Muscle of back (tissue), 3 donors: ENCODE measurements at regions not wholly inside any gene's neighbourhood (a gene's known extent, or its start where the extent isn't known, plus 50 kb on each side); places are given as distances from the start of the nearest gene placed in this dataset.

Source experiments
- DNase-seq, 3 donors: peaks; one replicate each; pipeline versions ENCODE4 v3.0.0 to v3.0.0-alpha.2; 2013

DNA sequence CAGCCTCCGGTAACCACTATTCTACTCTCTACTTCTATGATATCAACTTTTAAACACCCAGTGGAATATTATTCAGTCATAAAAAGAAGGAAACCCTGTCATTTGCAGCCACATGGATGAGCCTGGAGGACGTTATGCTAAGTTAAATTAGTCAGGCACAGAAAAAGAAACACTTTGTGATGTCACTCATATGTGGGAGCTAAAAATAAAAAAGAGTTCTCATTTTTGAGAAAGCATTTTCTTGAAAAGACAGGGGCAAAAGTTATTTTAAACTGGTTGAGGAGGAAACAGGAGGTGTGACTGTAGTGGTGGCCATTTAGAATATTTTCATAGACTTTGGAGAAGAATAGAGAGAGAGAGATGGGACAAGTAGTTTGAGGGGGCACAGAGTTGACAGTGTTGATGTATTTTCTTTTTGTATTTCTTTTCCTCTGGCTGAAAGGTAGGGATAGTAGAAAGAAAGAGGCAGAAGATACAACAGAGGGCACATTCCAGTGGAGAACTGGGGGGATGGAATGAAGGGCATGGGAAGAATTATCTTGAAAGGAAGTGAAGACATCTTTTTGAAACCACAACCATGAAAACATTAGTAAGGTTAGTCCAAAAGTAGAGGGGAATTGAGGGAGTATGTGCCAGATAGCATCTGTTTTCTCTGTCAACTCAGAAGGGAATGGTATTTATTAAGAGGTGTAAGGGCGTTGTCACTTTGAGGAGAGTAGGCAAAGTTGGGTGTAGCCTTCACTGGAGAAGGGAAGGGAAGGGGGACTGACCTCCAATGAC, 181.3 kb upstream of the GMDS start:
- peak in 1 of 3 donors; percentile 41 for DNase-seq

GRCh38 chr6:2416128-2416712, 170.8 kb upstream of the GMDS start:
- no peak for DNase-seq

DNA sequence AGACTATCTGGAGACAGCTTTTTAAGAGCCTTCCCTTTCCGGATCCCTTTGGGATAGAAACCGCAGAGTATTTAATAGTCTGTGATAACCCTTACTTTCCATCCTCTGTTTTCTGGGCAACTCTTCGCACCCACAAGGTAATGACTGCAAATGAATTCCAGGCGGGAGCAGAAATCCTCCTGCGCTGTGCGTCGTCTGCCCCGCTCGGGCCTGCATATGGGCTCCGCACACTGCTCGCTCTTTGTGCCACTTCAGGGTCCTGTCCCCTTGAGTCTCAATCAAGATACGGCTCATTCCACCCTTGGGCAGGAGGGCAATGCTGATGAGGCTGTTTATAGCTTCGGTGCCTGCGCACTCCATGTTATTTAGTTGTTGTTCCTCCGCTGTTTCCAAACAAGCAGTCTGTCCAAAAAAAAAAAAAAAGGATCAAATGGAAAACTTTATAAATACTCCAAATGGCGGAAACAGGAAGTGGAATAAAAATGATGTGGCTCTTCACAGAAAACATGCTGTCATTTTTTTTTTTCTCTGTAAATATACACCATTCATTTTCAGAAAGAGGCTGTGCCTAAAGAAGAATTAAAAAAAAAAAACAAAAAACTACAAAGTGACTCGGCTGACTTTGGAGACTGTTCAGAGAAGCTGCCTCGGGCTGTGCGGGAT, 169.6 kb upstream of the GMDS start:
- DNase-seq, result no peak

GRCh38 chr6:2412731-2413130, 167.3 kb upstream of the GMDS start:
- peak in 1 of 3 donors; percentile 39 for DNase-seq

DNA sequence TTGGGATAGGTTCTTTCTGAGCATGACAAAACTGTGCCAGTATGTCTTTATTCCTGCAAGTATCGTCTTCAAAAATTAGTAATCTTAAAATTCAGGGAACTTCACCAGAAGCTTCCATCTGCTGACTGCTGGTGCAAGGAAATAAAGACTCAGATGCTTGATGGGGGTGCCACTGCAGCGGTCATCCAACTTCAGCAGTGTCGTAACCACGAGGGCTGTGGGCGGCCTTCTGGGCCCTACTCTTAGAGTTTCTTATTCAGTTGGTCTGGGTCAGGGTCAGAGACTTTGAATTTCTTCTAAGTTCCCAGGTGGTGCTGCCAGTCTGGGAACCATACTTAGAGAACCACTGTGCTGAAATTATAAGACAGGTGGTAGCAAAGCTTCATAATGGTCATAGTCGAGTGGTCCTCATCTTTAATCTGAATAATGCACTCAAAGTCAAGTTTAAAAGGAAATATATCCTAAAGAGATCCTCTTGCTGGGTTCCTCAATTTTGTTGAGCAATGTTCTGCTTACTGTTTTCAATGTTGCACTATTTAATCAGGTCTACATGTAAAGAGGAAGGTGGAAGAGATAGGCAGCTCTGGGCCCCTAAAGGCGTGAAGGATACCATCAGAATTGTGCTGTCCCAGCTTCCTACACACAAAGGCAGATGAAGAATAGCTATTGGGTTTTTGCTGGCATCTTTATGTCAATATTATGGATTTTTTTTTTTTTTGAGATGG, 165.4 kb upstream of the GMDS start:
- no peak for DNase-seq

DNA sequence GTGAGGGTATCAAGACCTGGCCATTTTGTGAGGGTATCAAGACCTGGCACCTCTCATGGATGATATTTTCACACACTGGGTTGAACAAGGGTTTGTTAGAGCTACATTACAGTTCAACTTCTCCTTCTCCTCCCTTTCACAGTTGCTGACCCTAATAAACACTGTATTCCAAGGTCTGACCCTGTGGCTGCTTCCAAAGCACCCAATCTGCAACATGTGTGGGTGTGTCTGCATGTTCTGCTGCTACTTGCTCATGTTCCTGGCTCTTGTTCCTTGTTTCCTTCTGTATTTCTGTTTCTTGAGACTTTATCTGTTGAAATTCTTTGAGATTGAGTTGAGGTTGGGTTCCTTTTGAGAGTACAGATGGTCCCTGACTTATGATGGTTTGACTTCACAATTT, 162.1 kb upstream of the GMDS start:
- no peak for DNase-seq

DNA sequence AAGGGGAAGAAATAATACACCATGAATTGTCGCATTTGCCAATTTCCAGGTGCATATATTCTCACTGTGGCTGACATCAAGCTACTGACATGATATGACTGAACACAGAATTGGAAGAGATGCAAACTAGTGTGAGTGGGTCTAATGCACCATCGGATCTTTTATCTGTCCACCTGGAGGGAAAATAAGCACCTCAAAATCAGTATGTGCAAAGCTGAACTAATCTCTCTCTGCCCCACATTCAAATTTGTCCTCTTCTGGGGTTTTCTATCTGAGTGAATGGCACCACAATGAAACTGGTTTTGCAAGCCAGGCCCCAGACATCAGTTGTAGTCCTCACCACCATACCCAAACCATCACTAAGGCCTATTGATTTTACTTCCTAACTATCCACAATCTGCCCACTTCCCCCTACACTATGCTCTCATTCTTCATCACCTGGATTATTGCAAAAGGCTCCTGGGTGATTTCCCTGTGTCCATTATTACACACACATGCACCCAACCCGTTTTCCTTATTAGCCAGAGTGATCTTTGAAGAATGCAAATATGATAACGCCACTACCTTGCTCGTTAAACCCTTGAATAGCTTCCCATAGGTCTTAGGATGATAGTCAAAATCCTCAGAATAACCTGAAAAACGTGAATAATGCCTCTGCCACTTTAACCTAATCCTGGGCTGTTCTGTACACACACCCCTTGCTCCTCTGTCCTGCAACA, 159.0 kb upstream of the GMDS start:
- DNase-seq, result no peak

DNA sequence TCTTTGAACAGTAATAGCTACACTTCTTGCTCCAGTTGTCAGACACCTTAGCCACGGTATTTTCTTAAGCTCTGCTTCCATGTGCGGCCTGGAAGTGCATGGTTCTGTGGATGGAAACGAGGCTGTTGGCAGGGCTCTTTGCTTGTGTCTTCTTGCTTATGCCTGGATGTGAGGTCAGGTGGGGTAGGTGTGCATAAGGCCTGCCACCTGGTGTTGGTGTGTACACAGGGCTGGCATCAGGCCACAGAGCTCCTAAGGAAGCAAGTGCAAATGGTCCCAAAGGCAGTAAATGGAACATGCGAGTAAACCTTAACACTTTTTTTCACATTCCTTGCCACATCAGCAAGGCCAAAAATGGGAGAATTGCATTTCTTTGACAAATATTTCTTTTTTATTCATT, 158.1 kb upstream of the GMDS start:
- no peak for DNase-seq

- peak; percentile 44 to 65 (median 45) for DNase-seq
These were observed 151.6 kb upstream of the GMDS start for GRCh38 chr6:2396846-2397630.

DNA sequence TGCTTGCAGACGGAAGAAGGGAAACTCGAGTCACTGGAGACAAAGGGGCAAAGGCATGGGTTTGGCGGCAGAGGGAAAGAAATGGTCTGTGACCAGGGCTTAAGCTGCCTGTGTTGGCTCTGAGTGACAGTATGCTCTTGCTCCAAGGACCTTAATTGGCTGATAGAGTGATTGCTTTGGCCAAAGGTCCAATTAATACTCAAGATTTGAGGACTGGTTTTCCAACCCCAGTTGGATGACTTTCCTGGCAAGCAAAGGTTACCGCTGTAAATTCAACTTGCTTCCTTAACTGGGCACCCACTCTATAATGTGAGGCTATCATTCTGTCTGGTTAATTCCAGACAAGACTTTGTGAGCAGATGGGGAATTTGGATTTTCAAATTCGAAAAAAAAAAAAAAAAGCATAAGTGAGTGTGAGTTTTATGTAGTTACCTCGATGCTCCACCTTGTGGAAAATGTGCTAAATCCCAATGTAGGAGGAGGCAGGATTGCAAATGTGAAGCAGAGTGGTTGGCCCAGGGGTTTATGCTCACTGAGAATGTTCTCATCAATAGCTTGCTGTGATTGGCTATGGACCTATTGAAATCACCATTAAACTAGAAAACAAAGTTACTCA, 150.7 kb upstream of the GMDS start:
- DNase-seq, result peak in 1 of 3 donors; percentile 26

GRCh38 chr6:2388554-2389324, 143.3 kb upstream of the GMDS start:
- DNase-seq, result no peak

DNA sequence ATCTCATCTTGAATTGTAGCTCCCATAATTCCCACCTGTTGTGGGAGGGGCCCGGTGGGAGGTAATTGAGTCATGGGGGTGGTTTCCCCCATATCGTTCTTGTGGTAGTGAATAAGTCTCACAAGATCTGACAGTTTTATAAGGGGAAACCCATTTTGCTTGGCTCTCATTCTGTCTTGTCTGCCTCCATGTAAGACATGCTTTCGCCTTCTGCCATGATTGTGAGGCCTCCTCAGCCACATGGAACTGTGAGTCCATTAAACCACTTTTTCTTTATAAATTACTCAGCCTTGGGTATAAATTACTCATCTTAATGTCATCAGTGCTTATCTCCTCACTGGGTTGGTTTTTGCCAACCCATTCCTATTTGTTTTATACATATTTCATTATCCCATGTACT, 142.0 kb upstream of the GMDS start:
- no peak for DNase-seq

DNA sequence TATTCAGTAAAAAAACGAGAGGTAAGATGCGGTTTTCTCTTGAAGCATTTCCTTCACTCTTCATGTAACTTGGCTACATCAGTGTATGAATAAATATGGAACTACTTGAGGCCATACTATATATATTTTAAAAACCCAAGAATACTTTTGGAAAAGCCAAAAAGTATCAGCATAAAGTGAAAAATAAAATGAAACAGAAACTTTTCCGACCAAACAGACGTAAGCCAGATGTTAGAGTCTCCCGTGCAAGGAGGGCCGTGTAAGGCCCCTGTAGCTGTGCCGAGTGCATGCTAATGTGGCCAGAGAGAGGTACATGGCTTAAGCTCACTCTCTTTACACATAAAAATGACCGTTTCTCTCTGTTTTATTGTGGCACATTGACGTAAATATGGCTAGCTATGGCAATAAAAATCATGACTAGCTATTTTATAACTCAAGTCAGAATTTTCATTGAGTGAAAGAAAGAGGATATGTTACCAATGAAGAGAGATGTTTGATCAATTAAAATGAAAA, 140.1 kb upstream of the GMDS start:
- peak; percentile 20 to 63 (median 38) for DNase-seq

GRCh38 chr6:2384528-2384927, 139.1 kb upstream of the GMDS start:
- no peak for DNase-seq

GRCh38 chr6:2381872-2382661, 136.7 kb upstream of the GMDS start:
- no peak for DNase-seq

DNA sequence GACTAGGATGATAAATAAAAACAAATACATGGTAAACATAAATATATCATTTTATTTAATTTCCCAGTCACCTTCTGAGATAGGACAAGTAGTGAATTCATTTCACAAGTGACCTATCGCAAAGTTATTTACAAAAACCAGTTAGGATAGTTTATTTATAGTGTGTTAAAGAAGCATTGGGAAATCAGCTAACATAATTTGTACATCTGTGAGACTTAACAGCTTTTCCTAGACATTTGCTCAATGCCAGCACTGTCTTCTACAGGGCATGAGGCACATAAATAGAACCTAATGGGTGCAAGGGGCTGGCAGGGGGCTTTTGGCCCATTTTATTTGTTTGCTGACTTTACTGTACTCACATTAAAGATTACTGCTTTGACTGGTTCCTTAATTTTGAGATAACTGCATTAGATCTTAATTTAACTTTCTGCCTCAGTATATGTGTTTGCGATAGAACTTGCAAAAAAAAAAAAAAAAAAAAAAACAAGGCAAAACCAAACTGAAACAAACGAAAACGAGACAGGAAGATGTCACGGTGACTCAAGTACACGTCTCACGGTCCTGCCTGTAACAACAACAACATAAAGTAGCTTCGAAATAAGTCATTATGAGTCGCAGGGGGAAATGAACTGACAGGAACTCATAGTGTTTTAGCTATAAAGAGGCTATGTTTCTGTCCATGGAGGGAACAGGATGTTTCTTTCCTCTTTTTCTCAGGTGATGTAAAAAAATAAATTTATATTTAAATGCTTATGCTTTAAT, 133.7 kb upstream of the GMDS start:
- DNase-seq, result peak in 1 of 3 donors; percentile 12

- no peak for DNase-seq
These were observed 132.7 kb upstream of the GMDS start for GRCh38 chr6:2378046-2378657.
